ENCODE measurements at regions not wholly inside any gene's neighbourhood (a gene's known extent, or its start where the extent isn't known, plus 50 kb on each side); places are given as distances from the start of the nearest gene placed in this dataset.
"Not testable (repeated sequence)": the region's sequence is repeated elsewhere in the genome, so short reads cannot be mapped to it uniquely, and the experiment has no call there.

DNA sequence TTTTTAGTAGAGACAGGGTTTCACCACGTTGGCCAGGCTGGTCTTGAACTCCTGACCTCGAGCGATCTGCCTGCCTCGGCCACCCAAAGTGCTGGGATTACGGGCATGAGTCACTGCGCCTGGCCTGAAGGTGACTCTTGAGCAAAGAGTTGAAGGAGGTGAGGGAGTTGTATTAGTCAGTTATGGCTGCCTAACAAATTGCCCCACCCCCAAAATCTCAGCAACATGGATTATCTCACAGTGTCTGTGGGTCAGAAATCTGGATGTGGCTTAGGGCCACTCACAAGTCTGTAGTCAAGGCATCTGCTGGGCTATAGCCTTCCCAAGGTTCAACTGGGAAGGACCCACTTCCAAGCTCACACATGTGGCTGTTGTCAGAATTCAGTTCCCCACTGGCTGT is 52.8 kb upstream of the ADGRE5 start:
- no peak for DNase-seq

DNA sequence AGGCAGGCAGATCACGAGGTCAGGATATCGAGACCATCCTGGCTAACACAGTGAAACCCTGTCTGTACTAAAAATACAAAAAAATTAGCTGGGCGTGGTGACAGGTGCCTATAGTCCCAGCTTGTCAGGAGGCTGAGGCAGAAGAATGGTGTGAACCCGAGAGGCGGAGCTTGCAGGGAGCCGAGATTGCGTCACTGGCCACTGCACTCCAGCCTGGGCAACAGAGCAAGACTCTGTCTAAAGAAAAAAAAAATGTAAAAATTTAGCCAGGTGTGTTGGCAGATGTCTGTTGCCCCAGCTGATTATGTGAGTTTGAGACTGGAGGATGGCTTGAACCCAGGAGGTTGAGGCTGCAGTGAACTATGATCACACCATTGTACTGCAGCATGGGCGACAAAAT is 54.2 kb upstream of the ADGRE5 start:
- not testable (repeated sequence) for DNase-seq

DNA sequence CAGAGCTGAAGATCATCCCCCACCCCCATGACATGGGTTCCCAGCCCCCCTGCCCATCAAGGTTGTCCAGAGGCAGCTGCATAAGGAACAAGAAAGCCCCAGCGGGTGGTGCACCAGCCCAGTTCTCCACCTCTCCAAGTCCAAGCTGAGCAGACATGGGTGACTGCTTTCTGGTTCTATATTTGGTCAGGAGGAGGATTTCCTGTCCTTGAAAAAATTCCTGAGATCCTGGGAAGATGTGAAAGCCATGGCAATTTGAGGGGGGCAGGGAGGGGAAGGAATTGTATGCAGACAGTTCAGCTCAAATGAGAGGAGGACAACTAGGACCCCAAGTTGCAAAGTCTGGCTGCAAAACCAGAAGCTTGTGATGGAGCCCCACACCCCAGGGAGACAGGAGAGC is 55.4 kb upstream of the ADGRE5 start:
- no peak for DNase-seq

DNA sequence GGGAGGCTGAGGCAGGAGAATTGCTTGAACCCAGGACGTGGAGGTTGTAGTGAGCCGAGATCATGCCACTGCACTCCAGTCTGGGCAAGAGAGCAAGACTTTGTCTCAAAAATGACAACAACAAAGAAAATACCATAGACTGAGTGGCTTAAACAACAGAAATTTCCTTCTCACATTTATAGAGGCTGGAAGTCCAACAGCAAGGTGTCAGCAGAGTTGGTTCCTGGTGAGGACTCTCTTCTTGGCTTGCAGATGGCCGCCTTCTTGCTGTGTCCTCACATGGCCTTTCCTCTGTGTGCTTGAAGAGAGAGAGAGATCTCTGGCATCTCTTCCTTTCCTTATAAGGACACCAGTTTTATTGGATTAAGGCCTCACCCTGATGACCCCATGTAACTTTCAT is 56.1 kb upstream of the ADGRE5 start:
- DNase-seq: no peak

DNA sequence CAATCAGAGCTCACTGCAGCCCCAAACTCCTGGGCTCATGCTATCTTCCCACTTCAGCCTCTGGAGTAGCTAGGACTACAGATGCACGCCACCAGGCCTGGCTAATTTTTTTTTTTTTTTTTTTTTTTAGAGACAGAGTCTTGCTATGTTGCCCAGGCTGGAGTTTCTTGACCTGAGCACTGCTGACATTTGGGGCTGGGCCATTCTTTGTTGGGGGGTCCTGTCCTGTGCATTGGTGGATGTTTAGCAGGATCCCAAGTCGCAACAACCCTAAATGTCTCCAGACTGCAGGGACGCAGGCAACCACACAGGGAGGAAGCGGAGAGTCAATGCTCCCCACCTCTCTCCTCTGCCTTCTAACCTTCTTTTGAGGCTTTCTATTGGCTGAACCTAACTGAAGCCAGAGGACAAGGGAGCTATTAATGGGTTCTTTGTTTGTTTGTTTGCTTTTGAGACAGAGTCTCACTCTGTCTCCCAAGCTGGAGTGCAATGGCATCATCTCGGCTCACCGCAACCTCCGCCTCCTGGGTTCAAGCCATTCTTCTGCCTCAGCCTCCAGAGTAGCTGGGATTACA is 58.3 kb upstream of the ADGRE5 start:
- no peak for DNase-seq

DNA sequence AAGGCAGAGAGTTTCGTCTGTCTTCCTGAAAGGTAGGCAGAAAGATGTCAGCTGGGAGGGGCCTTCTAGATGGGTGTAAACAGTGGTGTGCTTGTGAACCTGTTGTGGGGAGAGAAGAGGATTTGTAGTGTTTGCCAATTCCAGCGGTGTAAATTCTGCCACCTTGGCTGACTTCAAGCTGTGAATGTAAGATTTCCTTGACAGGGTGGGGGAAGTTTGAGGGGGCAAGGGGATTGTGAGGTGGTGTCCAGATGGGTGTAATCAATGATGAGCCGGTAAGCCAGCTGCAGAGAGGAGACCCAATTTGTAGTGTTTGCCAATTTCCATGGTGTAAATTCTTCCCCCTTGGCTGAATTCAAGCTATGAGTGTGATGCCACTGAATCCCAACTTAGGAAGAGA is 61.0 kb upstream of the ADGRE5 start:
- DNase-seq: no peak

DNA sequence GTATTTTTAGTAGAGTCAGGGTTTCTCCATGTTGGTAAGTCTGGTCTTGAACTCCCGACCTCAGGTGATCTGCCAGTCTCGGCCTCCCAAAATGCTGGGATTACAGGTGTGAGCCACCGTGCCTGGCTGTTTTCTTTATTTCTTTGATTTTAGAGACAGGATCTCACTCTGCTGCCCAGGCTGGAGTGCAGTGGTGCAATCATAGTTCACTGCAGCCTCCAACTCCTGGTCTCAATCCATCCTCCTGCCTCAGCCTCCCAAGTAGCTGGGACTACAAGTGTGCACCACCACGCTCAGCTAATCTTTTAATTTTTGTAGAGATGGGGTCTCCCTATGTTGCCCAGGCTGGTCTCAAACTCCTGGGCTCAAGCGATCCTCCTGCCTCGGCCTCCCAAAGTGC is 61.5 kb upstream of the ADGRE5 start:
- not testable (repeated sequence) for DNase-seq

DNA sequence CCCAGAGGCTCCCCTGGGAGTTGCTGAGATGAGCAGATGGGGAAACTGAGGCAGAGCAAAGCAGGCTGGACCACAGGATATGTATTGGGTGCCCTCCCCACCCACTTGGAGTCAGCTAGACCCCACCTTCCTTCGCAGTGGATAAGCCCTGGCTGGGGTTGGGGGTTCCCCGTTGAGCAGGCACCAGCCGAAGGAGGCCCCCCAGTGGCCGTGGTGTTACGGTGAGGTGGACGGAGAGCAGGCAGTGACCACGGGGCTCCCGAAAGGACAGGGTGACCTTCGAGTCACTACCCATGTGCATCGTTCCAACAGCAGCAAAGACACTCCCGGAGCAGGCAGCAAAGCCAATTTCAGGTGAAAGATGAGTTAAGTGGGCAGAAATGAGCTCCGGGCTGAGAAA is 62.4 kb upstream of the ADGRE5 start:
- no peak for DNase-seq

DNA sequence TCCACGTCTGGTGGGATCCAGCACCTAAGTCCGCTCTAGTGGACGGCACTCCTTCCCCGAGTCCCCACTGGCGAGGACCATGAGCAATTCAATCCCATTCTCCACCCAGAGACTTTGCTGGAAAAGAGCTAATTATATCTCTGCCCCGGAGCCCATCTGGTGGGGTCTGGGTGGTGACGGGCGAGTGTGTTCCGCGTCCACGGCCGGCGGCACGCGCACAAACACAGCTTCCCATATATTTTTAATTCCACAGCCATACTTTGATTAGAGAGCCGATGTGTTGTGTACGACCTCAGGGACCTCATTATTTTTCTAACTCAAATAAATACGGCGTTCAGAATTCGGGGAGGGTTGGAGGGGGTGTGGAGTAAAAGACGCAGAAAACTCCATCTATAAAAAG is 64.1 kb upstream of the ADGRE5 start:
- no peak for DNase-seq

DNA sequence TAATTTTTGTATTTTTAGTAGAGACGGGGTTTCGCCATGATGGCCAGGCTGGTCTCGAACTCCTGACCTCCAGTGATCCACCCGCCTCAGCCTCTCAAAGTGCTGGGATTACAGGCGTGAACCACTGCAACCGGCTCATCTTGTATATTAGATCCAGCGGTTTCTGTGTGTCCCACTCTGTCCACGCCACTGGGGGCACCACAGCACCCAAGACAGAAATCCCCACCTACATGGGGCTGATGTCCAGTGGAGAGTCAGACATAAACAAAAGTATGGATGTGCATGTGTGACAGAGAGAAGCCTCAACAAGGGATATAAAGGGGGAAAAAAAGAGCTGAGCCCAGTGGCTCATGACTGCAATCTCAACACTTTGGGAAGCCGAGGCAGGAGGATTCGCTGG is 65.8 kb upstream of the ADGRE5 start:
- no peak for DNase-seq

DNA sequence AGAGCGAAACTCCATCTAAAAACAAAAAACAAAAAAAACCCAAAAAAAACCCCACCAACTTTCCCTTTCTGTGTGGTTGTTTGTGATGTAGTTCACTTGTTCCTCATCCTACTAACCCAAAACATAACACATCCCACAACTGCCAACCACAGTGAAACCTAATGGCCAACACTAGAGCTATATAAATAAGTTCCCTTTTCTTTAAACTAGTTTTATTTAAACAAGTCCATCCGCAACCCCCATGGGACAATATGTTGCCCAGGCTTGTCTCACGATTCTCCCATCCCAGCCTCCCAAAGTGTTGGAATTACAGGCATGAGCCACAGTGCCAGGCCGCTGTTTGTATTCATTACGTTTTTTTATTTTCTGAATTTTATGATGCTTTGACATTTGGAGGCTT is 71.2 kb upstream of the ADGRE5 start:
- DNase-seq: no peak

DNA sequence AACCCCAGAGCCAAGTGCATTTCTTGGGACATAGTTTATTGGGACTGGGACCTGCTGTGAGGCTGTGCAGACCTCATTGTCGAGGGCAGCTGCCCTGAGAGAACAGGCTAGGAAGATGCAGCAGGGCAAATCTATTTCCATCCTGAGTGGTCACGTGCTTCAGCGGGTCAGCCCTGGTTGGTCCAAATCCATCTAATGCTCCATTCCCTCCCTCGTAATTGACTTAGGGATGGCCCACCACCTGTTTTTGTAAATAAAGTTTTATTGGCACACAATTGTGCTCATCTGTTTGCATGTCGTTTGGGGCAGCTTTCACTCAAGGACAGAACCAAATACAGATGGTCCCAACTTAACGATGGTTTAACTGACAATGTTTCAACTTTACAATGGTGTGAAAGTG is 75.5 kb upstream of the ADGRE5 start:
- DNase-seq: no peak

DNA sequence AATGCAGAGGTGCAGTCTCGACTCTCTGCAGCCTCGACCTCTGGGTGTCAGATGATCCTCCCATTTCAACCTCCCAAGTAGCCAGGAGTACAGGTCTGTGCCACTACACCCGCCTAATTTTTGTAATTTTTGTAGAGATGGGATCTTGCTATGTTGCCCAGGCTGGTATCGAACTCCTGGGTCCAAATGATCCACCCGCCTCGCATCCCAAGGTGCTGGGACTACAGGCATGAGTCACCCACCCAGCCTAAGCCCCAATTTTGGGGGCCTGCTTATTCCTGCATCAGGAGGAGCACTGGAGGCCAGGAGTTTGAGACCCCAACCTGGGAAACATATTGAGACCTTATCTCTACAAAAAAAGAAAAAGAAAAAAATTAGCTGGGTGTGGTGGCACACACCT is 80.1 kb upstream of the ADGRE5 start:
- DNase-seq: no peak

DNA sequence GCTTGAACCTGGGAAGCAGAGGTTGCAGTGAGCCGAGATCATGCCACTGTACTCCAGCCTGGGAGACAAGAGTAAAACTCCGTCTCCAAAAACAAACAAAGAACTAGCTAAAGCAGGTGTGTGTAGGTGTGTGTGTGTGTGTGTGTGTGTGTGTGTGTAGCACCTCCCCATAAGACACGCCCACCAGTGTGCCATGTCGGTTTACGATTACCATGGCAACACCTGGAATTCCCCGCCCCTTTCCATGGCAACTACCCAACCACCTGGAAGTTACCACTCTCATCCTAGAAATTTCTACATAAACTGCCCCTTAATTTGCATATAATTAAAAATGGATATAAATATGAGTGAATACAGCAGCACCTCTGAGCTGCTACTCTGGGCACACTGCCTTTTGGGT is 80.9 kb upstream of the ADGRE5 start:
- no peak for DNase-seq

DNA sequence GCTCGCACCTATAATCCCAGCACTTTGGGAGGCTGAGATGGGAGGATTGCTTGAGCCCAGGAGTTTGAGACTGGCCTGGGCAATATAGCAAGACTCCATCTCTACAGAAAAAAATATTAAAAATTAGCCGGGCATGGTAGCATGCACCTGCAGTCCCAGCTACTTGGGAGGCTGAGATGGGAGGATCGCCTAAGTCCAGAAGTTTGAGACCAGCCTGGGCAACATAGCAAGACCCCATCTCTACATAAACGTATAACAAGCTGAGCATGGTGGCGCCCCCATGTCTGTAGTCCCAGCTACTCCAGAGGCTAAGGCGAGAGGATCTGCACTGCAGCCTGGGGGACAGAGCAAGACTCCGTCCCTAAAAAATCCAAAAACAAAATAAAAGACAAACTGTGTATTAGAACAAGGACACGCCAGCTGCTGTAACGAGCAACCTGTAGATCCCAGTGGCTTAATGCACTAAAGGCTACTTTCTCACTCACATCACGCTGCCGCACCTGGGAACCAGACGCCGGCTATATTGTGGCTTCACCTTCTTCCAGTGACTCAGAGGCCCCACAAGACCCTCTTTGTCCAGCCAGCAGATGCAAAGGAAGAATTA is 81.9 kb upstream of the ADGRE5 start:
- DNase-seq: not testable (repeated sequence)

DNA sequence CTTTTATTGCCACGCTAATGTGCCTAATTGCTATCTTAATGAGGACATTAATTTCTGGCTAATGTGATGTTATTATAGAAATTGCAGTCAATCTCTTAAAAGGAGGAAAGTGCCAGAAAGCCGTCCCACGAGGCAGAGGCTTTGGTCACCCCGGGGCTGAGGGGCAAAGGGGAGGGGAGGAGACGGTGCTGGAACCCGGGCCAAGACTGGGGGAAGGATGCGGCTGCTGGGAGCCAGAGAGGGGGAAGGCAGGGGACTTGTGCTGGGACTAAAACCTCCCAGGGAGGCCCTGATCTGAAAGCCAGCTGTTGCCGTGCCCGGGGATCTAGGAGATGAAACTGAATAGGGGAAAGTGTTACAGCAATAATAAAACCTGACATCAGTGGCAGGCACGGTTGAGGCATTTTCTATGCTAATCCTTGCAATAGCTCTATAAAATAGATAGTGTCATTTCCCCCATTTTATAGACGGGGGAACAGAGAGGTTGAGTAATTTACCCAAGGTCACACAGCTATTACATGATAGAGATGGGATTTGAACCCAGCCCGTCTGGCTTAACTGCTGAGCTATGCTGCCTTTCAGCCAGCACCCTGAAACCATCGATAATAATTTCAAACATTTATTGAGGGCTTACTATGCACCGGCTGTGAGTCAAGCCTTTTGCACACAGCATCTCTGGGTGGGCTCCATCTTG is 83.2 kb upstream of the ADGRE5 start:
- peak; percentile 25 for DNase-seq

DNA sequence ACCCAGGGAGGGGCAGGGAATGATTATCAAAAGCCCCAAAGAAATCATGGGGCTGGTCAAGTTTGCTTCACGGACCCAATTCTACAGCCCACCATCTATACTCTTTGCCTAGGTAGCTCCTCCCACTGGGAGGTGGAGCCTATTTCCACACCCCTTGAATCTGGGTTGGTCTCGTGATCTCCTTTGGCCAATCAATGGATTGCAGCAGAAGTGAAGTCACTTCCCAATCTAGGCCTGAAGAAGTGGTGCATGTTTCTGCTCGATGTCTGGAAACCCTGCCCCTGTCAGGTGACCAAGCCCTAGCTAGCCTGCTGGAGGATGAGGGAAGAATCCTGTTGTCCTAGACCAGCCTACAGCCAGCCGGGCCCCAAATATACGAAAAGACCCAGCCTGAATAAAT is 86.3 kb upstream of the ADGRE5 start:
- not testable (repeated sequence) for DNase-seq

DNA sequence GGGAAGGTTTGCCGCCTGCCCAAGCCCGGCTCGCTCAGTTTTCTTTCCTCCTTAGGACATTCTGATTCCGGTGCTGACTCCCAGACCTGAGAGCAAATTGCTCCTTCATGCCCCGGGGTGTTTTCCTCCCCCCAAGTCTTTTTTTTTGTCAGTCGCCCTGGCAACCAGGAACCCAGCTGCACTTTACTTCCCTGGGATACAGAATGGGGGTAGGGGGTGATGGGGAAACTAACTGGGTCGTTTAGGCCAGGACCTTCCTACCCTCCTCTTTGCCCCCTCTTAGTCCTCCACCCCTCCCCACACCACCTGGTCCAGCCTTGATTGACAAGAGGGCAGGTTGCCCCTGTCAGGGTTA is 87.5 kb upstream of the ADGRE5 start:
- DNase-seq: not testable (repeated sequence)

DNA sequence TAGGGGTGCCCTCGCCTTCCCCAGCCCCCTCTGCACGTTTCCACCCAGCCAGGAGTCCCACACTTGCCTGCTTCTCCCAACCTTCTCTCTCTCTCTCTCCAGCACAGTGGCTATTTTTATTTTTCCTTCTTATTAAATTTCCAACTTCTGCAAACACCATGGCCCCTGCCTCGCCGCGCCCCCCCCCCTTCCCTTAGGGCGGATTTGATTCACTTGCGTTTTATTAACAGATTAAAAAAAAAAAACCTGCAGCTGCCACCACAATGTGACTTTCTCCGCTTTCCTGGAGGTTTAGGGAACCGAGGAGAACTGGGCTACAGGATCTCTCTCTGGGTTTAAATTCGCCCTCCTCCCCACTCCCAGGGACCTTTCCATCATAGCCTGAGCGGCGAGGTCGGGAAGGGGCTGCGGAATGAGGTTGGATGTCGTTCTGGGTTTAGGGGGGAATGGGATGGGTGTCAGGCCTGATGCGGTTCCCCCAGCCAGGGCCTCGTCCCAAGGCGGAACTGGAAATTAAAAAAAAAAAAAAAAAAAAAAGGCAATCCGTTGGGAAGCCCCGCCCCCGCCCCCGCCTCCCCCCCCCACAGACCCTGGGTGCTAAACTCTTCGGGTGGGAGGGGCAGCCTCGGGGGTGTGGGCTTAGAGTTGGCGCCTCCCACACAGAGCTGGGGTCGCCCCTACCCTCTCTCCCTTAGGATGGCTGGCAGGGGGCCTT is 87.3 kb upstream of the ADGRL1 start:
- DNase-seq: not testable (repeated sequence)

DNA sequence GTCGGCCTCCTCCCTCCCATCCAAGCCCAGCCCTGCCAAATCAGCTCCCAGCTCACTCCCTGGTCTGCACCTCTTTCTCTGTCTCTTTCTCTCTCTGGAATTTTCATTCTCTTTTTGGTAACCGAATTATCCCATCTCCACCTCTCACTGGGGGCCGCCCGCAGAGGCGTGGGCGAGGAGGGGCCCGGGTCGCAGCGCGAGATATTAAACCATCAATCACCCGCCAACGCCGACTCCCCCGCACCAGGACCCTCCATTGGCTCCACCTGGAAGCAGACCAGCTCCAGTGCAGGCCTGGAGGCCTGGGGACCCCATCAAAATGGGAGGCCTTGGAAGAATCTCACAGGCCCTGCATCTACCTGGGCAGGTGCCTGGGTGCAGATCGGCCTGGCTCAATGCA is 83.8 kb upstream of the ADGRL1 start:
- DNase-seq: not testable (repeated sequence)

DNA sequence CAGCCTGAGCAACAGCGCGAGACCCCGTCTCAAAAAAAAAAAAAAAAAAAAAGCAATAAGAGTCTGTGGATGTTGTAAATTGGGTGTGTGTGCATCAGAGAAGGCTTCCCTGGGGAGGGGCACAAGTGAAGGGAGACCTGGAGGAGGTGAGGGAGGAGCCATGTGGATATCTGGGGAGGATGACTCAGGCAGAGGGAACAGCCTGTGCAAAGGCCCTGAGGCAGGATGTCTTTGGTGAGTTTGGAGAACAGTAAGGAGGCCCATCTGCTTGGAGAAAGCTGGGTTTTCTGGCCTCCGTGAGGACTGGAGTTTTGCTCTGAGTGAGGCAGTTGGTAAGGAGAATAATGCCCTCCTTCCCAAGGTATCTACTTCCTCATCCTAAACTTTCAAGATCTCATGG is 81.9 kb upstream of the ADGRL1 start:
- DNase-seq: not testable (repeated sequence)

DNA sequence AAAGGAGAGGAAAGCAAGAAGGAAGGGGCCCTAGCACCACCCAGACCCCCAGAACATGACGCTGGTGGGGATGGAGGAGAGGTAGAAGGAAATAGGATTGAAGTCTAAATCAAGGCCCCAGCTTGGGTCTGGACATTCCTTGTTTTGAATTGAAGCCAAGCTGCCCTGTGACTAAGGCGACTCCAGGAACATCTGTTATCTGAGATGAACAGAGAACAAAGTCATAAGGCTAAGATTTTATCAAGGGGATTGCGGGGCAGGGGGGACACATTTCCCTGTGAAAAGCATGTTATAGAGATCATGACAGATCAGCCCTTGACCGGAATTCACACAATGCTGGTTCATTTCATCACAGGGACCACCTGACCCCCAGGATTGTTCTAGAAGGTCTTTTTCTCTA is 80.6 kb upstream of the ADGRL1 start:
- DNase-seq: not testable (repeated sequence)

DNA sequence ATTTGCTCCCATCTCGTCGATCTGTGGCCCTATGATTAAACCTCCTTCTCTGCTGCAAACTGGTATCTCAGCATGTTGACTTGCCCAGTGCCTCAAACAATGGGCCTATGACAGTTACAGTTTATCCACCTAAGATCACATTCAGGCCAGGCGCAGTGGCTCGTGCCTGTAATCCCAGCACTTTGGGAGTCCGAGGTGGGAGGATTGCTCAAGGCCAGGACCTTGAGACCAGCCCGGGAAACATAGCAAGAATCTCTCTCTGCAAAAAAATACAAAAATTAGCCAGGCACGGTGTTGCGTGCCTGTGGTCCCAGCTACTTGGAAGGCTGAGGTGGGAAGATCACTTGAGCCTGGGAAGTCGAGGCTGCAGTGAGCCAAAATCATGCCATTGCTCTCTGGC is 79.8 kb upstream of the ADGRL1 start:
- DNase-seq: not testable (repeated sequence)
